Stimulated activated CD8-positive, alpha-beta memory T cell treated with anti-CD3 and anti-CD28 coated beads, Interleukin-7, amount 100 ng/mL, for 1 hour (primary cell): ENCODE measurements at regions not wholly inside any gene's neighbourhood (a gene's known extent, or its start where the extent isn't known, plus 50 kb on each side); places are given as distances from the start of the nearest gene placed in this dataset.

ENCODE experiments used
- DNase-seq, 2 donors: peaks; one replicate each; pipeline ENCODE4 v3.0.0-alpha.2; 2020; ENCODE audit warnings: low read depth in 2 of 2

GRCh38 chr6:104423691-104424090, 436.0 kb downstream of the HACE1 start:
- DNase-seq, result no peak

GRCh38 chr6:104421650-104422049, 438.1 kb downstream of the HACE1 start:
- no peak for DNase-seq

GRCh38 chr6:104418839-104419238, 440.9 kb downstream of the HACE1 start:
- no peak for DNase-seq

GRCh38 chr6:104418125-104418524, 441.6 kb downstream of the HACE1 start:
- no peak for DNase-seq

GRCh38 chr6:104414723-104415122, 445.0 kb downstream of the HACE1 start:
- DNase-seq, result no peak

- DNase-seq, result no peak
Measured at GRCh38 chr6:104413767-104414166, 446.0 kb downstream of the HACE1 start.

- DNase-seq, result no peak
Measured at GRCh38 chr6:104411302-104411701, 448.4 kb downstream of the HACE1 start.

GRCh38 chr6:104409913-104410312, 449.8 kb downstream of the HACE1 start:
- DNase-seq, result no peak

GRCh38 chr6:104407957-104408356, 451.8 kb downstream of the HACE1 start:
- no peak for DNase-seq

- DNase-seq, result no peak
Measured at GRCh38 chr6:104404377-104404776, 455.3 kb downstream of the HACE1 start.

- no peak for DNase-seq
Measured at GRCh38 chr6:104402572-104402971, 457.1 kb downstream of the HACE1 start.

- no peak for DNase-seq
Measured at GRCh38 chr6:104401926-104402325, 457.8 kb downstream of the HACE1 start.

GRCh38 chr6:104400844-104401243, 458.9 kb downstream of the HACE1 start:
- DNase-seq, result no peak

GRCh38 chr6:104396077-104396476, 463.6 kb downstream of the HACE1 start:
- no peak for DNase-seq

- no peak for DNase-seq
Measured at GRCh38 chr6:104381907-104382306, 477.8 kb downstream of the HACE1 start.

GRCh38 chr6:104365451-104366234, 494.1 kb downstream of the HACE1 start:
- no peak for DNase-seq

GRCh38 chr6:104357928-104358327, 501.8 kb downstream of the HACE1 start:
- no peak for DNase-seq

GRCh38 chr6:104356197-104356596, 503.5 kb downstream of the HACE1 start:
- DNase-seq, result no peak

GRCh38 chr6:104349191-104349590, 510.5 kb downstream of the HACE1 start:
- no peak for DNase-seq

GRCh38 chr6:104344223-104344622, 515.5 kb downstream of the HACE1 start:
- DNase-seq, result no peak

GRCh38 chr6:104332364-104332763, 527.4 kb downstream of the HACE1 start:
- DNase-seq, result no peak

GRCh38 chr6:104326173-104327001, 533.3 kb downstream of the HACE1 start:
- no peak for DNase-seq
